H9 (cell line): ENCODE measurements at regions not wholly inside any gene's neighbourhood (a gene's known extent, or its start where the extent isn't known, plus 50 kb on each side); places are given as distances from the start of the nearest gene placed in this dataset.

Source experiments
- DNase-seq: peaks from one replicate; pipeline ENCODE4 v3.0.0-alpha.2; 2017
- H2AFZ ChIP-seq: one replicate; pipeline ENCODE4 v1.6.1; 2013; ENCODE audit warnings: mild to moderate bottlenecking, low read length, control low read depth, moderate library complexity
- H2AK5ac ChIP-seq: 2 replicates; pipeline ENCODE4 v1.6.1; 2013; ENCODE audit warnings: low read length, control low read depth, mixed read lengths; ENCODE audit not compliant: insufficient read length
- H2BK120ac ChIP-seq: one replicate; pipeline ENCODE4 v1.6.1; 2013; ENCODE audit warnings: low read depth, mild to moderate bottlenecking, low read length, control low read depth, inconsistent platforms; ENCODE audit not compliant: poor library complexity, severe bottlenecking
- H2BK12ac ChIP-seq: 2 replicates; pipeline ENCODE4 v1.6.1; 2013; ENCODE audit warnings: low read length, control low read depth, mixed read lengths, low read depth; ENCODE audit not compliant: insufficient read length
- H2BK15ac ChIP-seq: 2 replicates; pipeline ENCODE4 v1.6.1; 2013; ENCODE audit warnings: low read depth, low read length, control low read depth
- H2BK20ac ChIP-seq: one replicate; pipeline ENCODE4 v1.6.1; 2013; ENCODE audit warnings: low read depth, mild to moderate bottlenecking, low read length, control low read depth, inconsistent platforms; ENCODE audit not compliant: poor library complexity, severe bottlenecking
- H2BK5ac ChIP-seq: 2 replicates; pipeline ENCODE4 v1.6.1; 2013; ENCODE audit warnings: low read length, control low read depth, mixed read lengths; ENCODE audit not compliant: insufficient read length
- H3K14ac ChIP-seq: 2 replicates; pipeline ENCODE4 v1.6.1; 2013; ENCODE audit warnings: low read length, control low read depth; ENCODE audit not compliant: insufficient read depth
- H3K18ac ChIP-seq: 2 replicates; pipeline ENCODE4 v1.6.1; 2013; ENCODE audit warnings: low read depth, mild to moderate bottlenecking, mixed read lengths, low read length, control low read depth; ENCODE audit not compliant: insufficient read length
- H3K23ac ChIP-seq: 2 replicates; pipeline ENCODE4 v1.6.1; 2013; ENCODE audit warnings: low read length, control low read depth, mixed read lengths, low read depth; ENCODE audit not compliant: insufficient read length
- H3K23me2 ChIP-seq: 2 replicates; pipeline ENCODE4 v1.6.1; 2013; ENCODE audit warnings: low read depth, mild to moderate bottlenecking, mixed read lengths, low read length, control low read depth; ENCODE audit not compliant: insufficient read length, poor library complexity, severe bottlenecking
- H3K27ac ChIP-seq: 2 replicates; pipeline ENCODE4 v1.5.1; 2013; ENCODE audit warnings: low read length, control low read depth, mixed read lengths, low read depth; ENCODE audit not compliant: insufficient read length
- H3K27me3 ChIP-seq: 2 replicates; pipeline ENCODE4 v1.6.1; 2013; ENCODE audit warnings: low read length, control low read depth, inconsistent platforms; ENCODE audit not compliant: insufficient read depth
- H3K4ac ChIP-seq: 2 replicates; pipeline ENCODE4 v1.6.1; 2013; ENCODE audit warnings: low read depth, mild to moderate bottlenecking, control low read depth, inconsistent platforms, low read length, moderate library complexity
- H3K4me1 ChIP-seq: 2 replicates; pipeline ENCODE4 v1.6.1; 2013; ENCODE audit warnings: low read length, control low read depth, inconsistent platforms; ENCODE audit not compliant: insufficient read depth
- H3K4me2 ChIP-seq: 2 replicates; pipeline ENCODE4 v1.6.1; 2013; ENCODE audit warnings: low read length, control low read depth, mixed read lengths; ENCODE audit not compliant: insufficient read length, insufficient read depth
- H3K56ac ChIP-seq: 2 replicates; pipeline ENCODE4 v1.6.1; 2013; ENCODE audit warnings: low read depth, mild to moderate bottlenecking, mixed read lengths, low read length, control low read depth; ENCODE audit not compliant: insufficient read length
- H3K79me1 ChIP-seq: 2 replicates; pipeline ENCODE4 v1.6.1; 2013; ENCODE audit warnings: low read depth, mild to moderate bottlenecking, moderate library complexity, low read length, control low read depth, inconsistent platforms; ENCODE audit not compliant: insufficient read depth, poor library complexity, severe bottlenecking
- H3K79me2 ChIP-seq: 2 replicates; pipeline ENCODE4 v1.6.1; 2013; ENCODE audit warnings: low read length, control low read depth, inconsistent platforms; ENCODE audit not compliant: insufficient read depth
- H3K9ac ChIP-seq: 2 replicates; pipeline ENCODE4 v1.6.1; 2013; ENCODE audit warnings: low read length, control low read depth, mixed read lengths; ENCODE audit not compliant: insufficient read length; ENCODE audit errors: extremely low read depth
- H3K9me3 ChIP-seq: one replicate; pipeline ENCODE4 v1.6.1; 2013; ENCODE audit warnings: low read depth, low read length, inconsistent platforms; ENCODE audit not compliant: control insufficient read depth
- H3T11ph ChIP-seq: one replicate; pipeline ENCODE4 v1.6.1; 2013; ENCODE audit warnings: mild to moderate bottlenecking, low read length, control low read depth, inconsistent platforms
- H4K20me1 ChIP-seq: one replicate; pipeline ENCODE4 v1.6.1; 2013; ENCODE audit not compliant: control insufficient read depth, insufficient read length, insufficient read depth
- H4K5ac ChIP-seq: 2 replicates; pipeline ENCODE4 v1.6.1; 2013; ENCODE audit warnings: low read depth, mild to moderate bottlenecking, mixed read lengths, low read length, control low read depth; ENCODE audit not compliant: insufficient read length
- H4K8ac ChIP-seq: replicated peaks from 2 replicates; pipeline ENCODE4 v1.6.1; 2013; ENCODE audit warnings: low read length, control low read depth, mixed read lengths, low read depth; ENCODE audit not compliant: insufficient read length
- H4K91ac ChIP-seq: 2 replicates; pipeline ENCODE4 v1.6.1; 2013; ENCODE audit warnings: low read depth, mild to moderate bottlenecking, moderate library complexity, mixed read lengths, low read length, control low read depth; ENCODE audit not compliant: insufficient read length
- H3K27ac Mint-ChIP-seq, 3 experiments: 2 replicates in 2 of 3; 3 replicates in 1 of 3; pipeline ENCODE4 v1.8.0; 2020 to 2021; ENCODE audit warnings: mixed read lengths in 3 of 3, mild to moderate bottlenecking in 1 of 3, moderate library complexity in 1 of 3
- H3K27me3 Mint-ChIP-seq: 2 replicates; pipeline ENCODE4 v1.8.0; 2021; ENCODE audit warnings: low read depth, mild to moderate bottlenecking, moderate library complexity, mixed read lengths
- H3K36me3 Mint-ChIP-seq, 3 experiments: 2 replicates in 2 of 3; 3 replicates in 1 of 3; pipeline ENCODE4 v1.8.0; 2020 to 2021; ENCODE audit warnings: low read depth in 3 of 3, mixed read lengths in 3 of 3; ENCODE audit not compliant: insufficient read depth in 1 of 3
- H3K4me1 Mint-ChIP-seq, 2 experiments: 2 replicates each; pipeline ENCODE4 v1.8.0; 2020; ENCODE audit warnings: mixed read lengths in 2 of 2
- H3K4me3 Mint-ChIP-seq, 2 experiments: 2 replicates in 1 of 2; 3 replicates in 1 of 2; pipeline ENCODE4 v1.8.0; 2020 to 2021; ENCODE audit warnings: mild to moderate bottlenecking in 2 of 2, mixed read lengths in 2 of 2, moderate library complexity in 1 of 2
- H3K9me3 Mint-ChIP-seq, 2 experiments: 2 replicates in 1 of 2; 3 replicates in 1 of 2; pipeline ENCODE4 v1.8.0; 2020; ENCODE audit warnings: mild to moderate bottlenecking in 2 of 2, mixed read lengths in 2 of 2, moderate library complexity in 1 of 2
- CTCF ChIP-seq: fragments of 200-600 bp; sonication (generic); conservative IDR thresholded peaks from 3 replicates; pipeline ENCODE4 v1.8.0; 2021; ENCODE audit warnings: antibody characterized with exemption, mild to moderate bottlenecking
- WGBS: extraction: QIAGEN DNeasy Blood & Tissue Kit; methylation state at CpG from one replicate; pipeline ENCODE4 v1.1.7; 2013; ENCODE audit warnings: missing lambda C conversion rate, low lambda C conversion rate, mixed read lengths; ENCODE audit not compliant: insufficient read length; ENCODE audit errors: extremely low coverage; 5-methylcytosine and 5-hydroxymethylcytosine counted together

GRCh38 chr3:189092547-189092946, 79.2 kb upstream of the TPRG1 start:
- Histone ChIP-seq H3K27me3 (no peaks in the 10 kb centered on the region), H3K4me1 (no peaks in the 10 kb centered on the region), H3K4ac (no peak overlapping the region), H2BK15ac (no peak overlapping the region), H3K23me2 (no peaks in the 10 kb centered on the region), H3K56ac (no peak overlapping the region), H3T11ph (no peak overlapping the region), H2BK5ac (no peak overlapping the region), H3K14ac (no peak overlapping the region), H2BK12ac (no peak overlapping the region), H3K18ac (no peak overlapping the region), H3K4me2 (no peak overlapping the region), H4K91ac (no peak overlapping the region), H2BK120ac (no peak overlapping the region), H4K8ac (no peak overlapping the region), H3K79me1 (no peaks in the 10 kb centered on the region), H3K9me3 (no peaks in the 10 kb centered on the region), H2AK5ac (no peak overlapping the region), H3K79me2 (no peaks in the 10 kb centered on the region), H3K9ac (no peak overlapping the region), H4K5ac (no peak overlapping the region), H3K23ac (no peak overlapping the region), H3K27ac (no peak overlapping the region), H4K20me1 (no peaks in the 10 kb centered on the region), H2BK20ac (no peak overlapping the region), H2AFZ (no peak overlapping the region)
- no peak overlapping the region for H3K4me3 Mint-ChIP-seq
- no peak for TF ChIP-seq CTCF
- no peak overlapping the region for H3K27ac Mint-ChIP-seq
- no peak for DNase-seq
- WGBS, result no CpG with 5 or more reads among the region's 4 CpGs
- no peaks in the 10 kb centered on the region for H3K36me3 Mint-ChIP-seq
- H3K9me3 Mint-ChIP-seq, result no peaks in the 10 kb centered on the region; a peak in 1 of 5 replicates
- H3K27me3 Mint-ChIP-seq, result peaks cover 2% of the 10 kb centered on the region; the same call in 1 of the 2 replicates
- no peaks in the 10 kb centered on the region for H3K4me1 Mint-ChIP-seq
